PFSK-1 (cell line): ENCODE measurements at regions not wholly inside any gene's neighbourhood (a gene's known extent, or its start where the extent isn't known, plus 50 kb on each side); places are given as distances from the start of the nearest gene placed in this dataset.

Source experiments
- FOXP2 ChIP-seq: optimal IDR thresholded peaks from 2 replicates; pipeline ENCODE3; 2011; ENCODE audit warnings: borderline replicate concordance, control low read depth, inconsistent platforms; ENCODE audit not compliant: insufficient read depth; ENCODE audit errors: extremely low read length, extremely low read depth
- POLR2AphosphoS5 ChIP-seq: IDR thresholded peaks from 2 replicates; pipeline ENCODE4 v1.6.1; 2012; ENCODE audit warnings: low read depth, mild to moderate bottlenecking, control low read depth, low read length, moderate library complexity
- REST ChIP-seq, 2 experiments: IDR thresholded peaks; 2 replicates each; pipeline versions ENCODE4 v1.6.1 to v1.8.0; 2011 to 2012; ENCODE audit warnings: low read depth in 2 of 2, low read length in 2 of 2, control low read depth in 1 of 2, inconsistent platforms in 1 of 2, mild to moderate bottlenecking in 1 of 2, moderate library complexity in 1 of 2; ENCODE audit not compliant: insufficient read depth in 1 of 2
- SIN3A ChIP-seq: IDR thresholded peaks from 2 replicates; pipeline ENCODE4 v1.6.1; 2012; ENCODE audit warnings: mild to moderate bottlenecking, low read length, moderate library complexity, borderline replicate concordance; ENCODE audit not compliant: insufficient read depth
- TAF1 ChIP-seq: IDR thresholded peaks from 2 replicates; pipeline ENCODE4 v1.6.1; 2012; ENCODE audit warnings: low read length, control low read depth, borderline replicate concordance; ENCODE audit not compliant: insufficient read depth

- TF ChIP-seq FOXP2 (no peak), POLR2AphosphoS5 (no peak), REST (IDR thresholded peaks at IDR 0.05; ENCODE audit: insufficient read depth in 1 of 2, low read depth in 2 of 2, low read length in 2 of 2) (no peak), TAF1 (no peak), SIN3A (no peak)
Measured at GRCh38 chr13:42466609-42467008, 107.3 kb upstream of the TNFSF11 start.

- peak; percentile 23 for TF ChIP-seq FOXP2
- TF ChIP-seq POLR2AphosphoS5 = no peak
- no peak for TF ChIP-seq TAF1
Measured at GRCh38 chr13:42474954-42475353, 99.0 kb upstream of the TNFSF11 start.

- no peak for TF ChIP-seq REST (IDR thresholded peaks at IDR 0.05; ENCODE audit: insufficient read depth in 1 of 2, low read depth in 2 of 2, low read length in 2 of 2)
- TF ChIP-seq POLR2AphosphoS5 = no peak
Measured at GRCh38 chr13:42477596-42478190, 96.3 kb upstream of the TNFSF11 start.

- TF ChIP-seq POLR2AphosphoS5 (no peak), REST (IDR thresholded peaks at IDR 0.05; ENCODE audit: insufficient read depth in 1 of 2, low read depth in 2 of 2, low read length in 2 of 2) (no peak), SIN3A (no peak), TAF1 (no peak), FOXP2 (no peak)
Measured at GRCh38 chr13:42478531-42479156, 95.3 kb upstream of the TNFSF11 start.

GRCh38 chr13:42484386-42484785, 89.6 kb upstream of the TNFSF11 start:
- TF ChIP-seq TAF1 (no peak), FOXP2 (no peak), SIN3A (no peak)

- no peak for TF ChIP-seq TAF1
- no peak for TF ChIP-seq FOXP2
- no peak for TF ChIP-seq REST (IDR thresholded peaks at IDR 0.05; ENCODE audit: insufficient read depth in 1 of 2, low read depth in 2 of 2, low read length in 2 of 2)
- no peak for TF ChIP-seq POLR2AphosphoS5
- no peak for TF ChIP-seq SIN3A
Measured at GRCh38 chr13:42485272-42485671, 88.7 kb upstream of the TNFSF11 start.
